DMS153 treated with DMSO at 0.1 percent for 48 hours (cell line): ENCODE measurements at regions not wholly inside any gene's neighbourhood (a gene's known extent, or its start where the extent isn't known, plus 50 kb on each side); places are given as distances from the start of the nearest gene placed in this dataset.

ENCODE experiments used
- DNase-seq: peaks from one replicate; lab custom pipeline; 2025; ENCODE audit not compliant: unreplicated experiment; lab: John Stamatoyannopoulos, UW

DNA sequence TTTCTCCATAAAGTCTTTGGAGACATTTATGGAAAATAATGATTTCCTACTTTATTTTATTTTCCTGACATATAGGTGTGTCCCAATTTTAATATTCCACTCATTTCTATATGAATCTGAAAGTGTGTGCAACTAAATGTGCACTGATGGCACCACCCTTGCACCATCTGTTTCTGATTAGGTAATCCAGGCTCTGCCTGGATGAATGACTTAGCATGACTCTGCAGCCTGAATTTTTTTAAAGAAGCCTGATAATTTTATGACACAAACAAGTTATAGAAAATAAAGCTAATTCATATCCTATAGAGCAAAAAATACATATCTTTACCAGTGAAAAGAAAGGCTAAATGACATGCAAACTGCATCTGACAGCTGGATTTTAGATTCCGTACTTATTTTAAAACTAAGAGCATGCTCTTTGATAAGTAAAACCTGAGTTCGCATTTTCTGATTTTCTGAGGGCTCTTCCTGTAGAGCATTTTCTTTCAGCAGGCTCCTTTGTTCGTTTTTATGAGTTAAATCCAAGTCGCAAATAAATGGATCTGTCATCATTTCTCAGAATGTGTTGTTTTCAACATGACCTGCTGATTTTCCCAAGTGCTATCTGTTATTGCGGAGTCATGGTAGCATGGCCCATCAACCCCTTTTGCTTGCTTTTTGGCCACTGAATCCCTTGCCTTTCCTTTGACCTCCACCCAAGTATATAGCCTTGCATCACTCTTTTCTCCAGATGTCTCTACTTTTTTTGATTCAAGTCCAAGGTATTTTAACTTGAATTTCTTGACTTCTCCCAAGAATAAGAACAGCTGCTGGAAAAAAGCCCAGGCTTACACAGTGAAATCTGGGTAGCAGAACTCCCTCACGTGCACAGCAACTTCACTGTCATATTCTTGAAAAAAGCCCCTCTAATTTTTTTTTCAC, 52.8 kb upstream of the LYPLAL1 start:
- no peak for DNase-seq

DNA sequence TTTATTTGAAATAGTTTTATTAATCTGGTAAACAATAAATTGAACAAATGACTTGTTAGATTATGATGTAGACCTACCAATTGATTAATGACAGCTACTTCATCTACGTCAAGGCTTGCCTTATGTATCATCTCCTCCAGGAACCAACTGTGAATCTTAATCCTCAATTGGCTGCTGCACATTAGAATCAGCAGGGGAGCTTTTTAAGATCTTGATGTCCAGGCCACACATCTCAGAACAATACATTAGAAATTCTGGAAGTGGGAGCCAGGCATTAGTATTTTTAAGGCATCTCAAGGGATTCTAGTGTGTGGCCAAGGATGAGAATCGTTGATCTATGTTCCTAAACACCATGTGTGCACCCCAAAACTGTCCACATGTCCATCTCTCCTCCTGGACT, 52.0 kb upstream of the LYPLAL1 start:
- DNase-seq = no peak

DNA sequence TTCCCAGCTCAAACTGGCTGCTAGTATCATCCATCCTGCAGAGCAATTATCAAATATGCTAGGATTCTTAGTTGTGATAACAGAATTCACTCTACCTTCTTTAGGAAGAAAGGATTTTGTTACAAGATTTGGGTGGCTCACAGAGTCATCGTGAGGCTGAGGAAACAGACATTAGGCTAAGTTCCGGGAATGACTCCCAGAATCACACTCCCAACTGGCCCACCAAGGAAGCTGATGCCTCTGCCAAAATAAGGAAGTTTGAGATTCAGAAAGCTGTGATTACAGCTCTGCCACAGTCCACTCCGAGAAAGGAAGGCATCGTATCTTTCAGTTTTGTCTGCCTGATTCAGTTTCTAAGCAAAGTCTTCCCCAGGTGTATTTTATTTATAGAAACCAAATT, 50.6 kb upstream of the LYPLAL1 start:
- no peak for DNase-seq
